Activated CD4-positive, alpha-beta memory T cell treated with anti-CD3 and anti-CD28 coated beads for 36 hours (primary cell): ENCODE measurements at regions not wholly inside any gene's neighbourhood (a gene's known extent, or its start where the extent isn't known, plus 50 kb on each side); places are given as distances from the start of the nearest gene placed in this dataset.

Experiments
- CTCF ChIA-PET: fragments of 350-600 bp; sonication (Branson Sonifier 250); formaldehyde crosslinking; loops from one replicate; lab custom pipeline; 2021; ENCODE audit warnings: antibody characterized with exemption, inconsistent platforms; lab: Charles Lee
- POLR2A ChIA-PET: fragments of 350-600 bp; sonication (Branson Sonifier 250); formaldehyde crosslinking; loops from one replicate; lab custom pipeline; 2021; ENCODE audit warnings: antibody characterized with exemption; lab: Charles Lee
- DNase-seq: peaks from one replicate; pipeline ENCODE4 v3.0.0-alpha.2; 2020
- H3K27ac Mint-ChIP-seq: one replicate; pipeline ENCODE4 v1.8.0; 2021; ENCODE audit warnings: mixed read lengths
- H3K27me3 Mint-ChIP-seq: one replicate; pipeline ENCODE4 v1.8.0; 2021; ENCODE audit warnings: mixed read lengths
- H3K36me3 Mint-ChIP-seq: one replicate; pipeline ENCODE4 v1.8.0; 2021; ENCODE audit warnings: mixed read lengths
- H3K4me1 Mint-ChIP-seq: one replicate; pipeline ENCODE4 v1.8.0; 2021; ENCODE audit warnings: low read depth, mixed read lengths
- H3K4me3 Mint-ChIP-seq: one replicate; pipeline ENCODE4 v1.8.0; 2021; ENCODE audit warnings: mild to moderate bottlenecking, mixed read lengths
- H3K9me3 Mint-ChIP-seq: one replicate; pipeline ENCODE4 v1.8.0; 2021; ENCODE audit warnings: mixed read lengths
- intact Hi-C: fragments of 100-400 bp; cut with micrococcal nuclease; formaldehyde crosslinking; loops from one replicate; pipeline ENCODE4 v1.15.1; 2023

DNA sequence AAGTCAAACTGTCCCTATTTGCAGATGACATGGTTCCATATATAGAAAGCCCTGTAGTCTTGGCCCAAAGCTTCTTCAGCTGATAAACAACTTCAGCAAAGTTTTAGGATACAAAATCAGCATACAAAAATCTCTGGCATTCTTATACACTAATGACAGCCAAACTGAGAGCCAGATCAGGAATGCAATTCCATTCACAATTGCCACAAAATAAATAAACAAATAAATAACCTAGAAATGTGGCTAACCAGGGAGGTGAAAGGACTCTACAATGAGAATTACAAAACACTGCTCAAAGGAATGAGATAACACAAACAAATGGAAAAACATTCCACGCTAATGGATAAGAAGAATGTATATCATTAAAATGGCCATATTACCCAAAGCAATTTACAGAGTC lies 52.9 kb upstream of the CXCL8 start:
- Mint-ChIP-seq H3K27me3 (no peaks in the 10 kb centered on the region), H3K9me3 (peaks cover 3% of the 10 kb centered on the region), H3K4me3 (no peak overlapping the region), H3K4me1 (no peaks in the 10 kb centered on the region), H3K36me3 (no peaks in the 10 kb centered on the region), H3K27ac (no peak overlapping the region)
- POLR2A ChIA-PET: no interaction called here
- CTCF ChIA-PET: no interaction called here
- intact Hi-C loops: no loop called here
- DNase-seq: no peak

DNA sequence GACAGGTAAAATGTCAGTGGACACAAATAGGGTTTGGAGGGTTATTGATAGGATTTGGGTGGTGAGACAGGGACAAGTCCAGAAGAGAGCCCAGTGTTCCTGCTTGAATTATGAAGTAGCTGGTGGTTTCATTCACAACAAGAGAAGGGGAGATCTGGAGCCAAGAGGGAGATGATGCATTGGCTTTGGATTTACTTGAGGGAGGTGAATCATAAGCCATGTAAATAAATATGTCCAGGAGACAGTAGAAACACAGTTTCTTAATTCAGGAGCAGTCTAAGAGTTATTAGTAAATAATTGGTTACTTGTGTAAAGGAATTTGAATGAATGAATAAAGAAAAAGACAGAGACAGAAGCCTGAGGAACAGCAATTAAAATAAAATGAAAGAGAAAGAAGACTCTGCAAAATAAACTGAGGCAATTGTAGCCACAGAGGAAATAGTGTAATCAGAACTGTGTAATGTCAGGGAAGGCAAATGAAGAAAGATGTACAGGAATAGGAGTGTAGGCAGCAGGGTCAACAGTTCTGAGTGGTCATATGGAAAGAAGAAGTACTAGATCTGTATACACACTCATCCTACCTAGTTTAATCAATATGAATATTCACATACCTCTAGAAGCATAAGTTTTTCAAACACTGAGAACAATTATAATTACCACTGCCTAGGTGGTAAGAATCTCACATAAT lies 50.2 kb upstream of the CXCL8 start:
- H3K4me3 Mint-ChIP-seq: no peak overlapping the region
- no peaks in the 10 kb centered on the region for H3K27me3 Mint-ChIP-seq
- CTCF ChIA-PET: no interaction called here

More for the DNA sequence above, 50.2 kb upstream of the CXCL8 start:
- H3K4me1 Mint-ChIP-seq: no peaks in the 10 kb centered on the region
- POLR2A ChIA-PET: no interaction called here
- DNase-seq: no peak
- H3K36me3 Mint-ChIP-seq: no peaks in the 10 kb centered on the region
- intact Hi-C loops: no loop called here
- H3K9me3 Mint-ChIP-seq: peaks cover 3% of the 10 kb centered on the region
- no peak overlapping the region for H3K27ac Mint-ChIP-seq
